AG09309 (cell line): ENCODE measurements at regions not wholly inside any gene's neighbourhood (a gene's known extent, or its start where the extent isn't known, plus 50 kb on each side); places are given as distances from the start of the nearest gene placed in this dataset.
"Not testable (repeated sequence)": the region's sequence is repeated elsewhere in the genome, so short reads cannot be mapped to it uniquely, and the experiment has no call there.

Experiments used
- DNase-seq: peaks from one replicate; pipeline ENCODE4 v3.0.0-alpha.2; 2010; ENCODE audit warnings: low read depth
- H3K4me3 ChIP-seq: 2 replicates; pipeline ENCODE4 v1.5.1; 2011; ENCODE audit warnings: mild to moderate bottlenecking, low read depth, low read length, moderate library complexity; ENCODE audit not compliant: control insufficient read depth
- TF ChIP-seq, protein P1 (sequence below): IDR thresholded peaks from 2 replicates; pipeline ENCODE4 v1.5.1; 2011; ENCODE audit warnings: mild to moderate bottlenecking, low read depth, low read length, inconsistent platforms; ENCODE audit not compliant: insufficient read depth, control insufficient read depth; ENCODE audit errors: missing control alignments

DNA sequence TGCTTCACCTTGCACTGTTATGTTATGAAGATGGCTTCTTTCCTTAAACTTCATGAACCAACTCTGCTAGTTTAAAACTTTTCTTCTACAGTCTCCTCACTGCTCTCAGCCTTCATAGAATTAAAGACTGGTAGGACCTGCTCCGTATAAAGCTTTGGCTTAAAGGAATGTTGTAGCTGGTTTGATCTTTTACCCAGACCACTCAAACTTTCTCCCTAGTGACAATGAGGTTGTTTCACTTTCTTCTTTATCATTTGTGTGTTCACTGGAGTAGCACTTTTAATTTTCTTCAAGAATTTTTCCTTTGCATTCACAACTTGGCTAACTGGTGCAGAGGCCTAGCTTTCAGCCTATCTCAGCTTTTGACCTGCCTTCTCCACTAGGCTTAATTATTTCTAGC lies 316.4 kb upstream of the RNF32 start:
- TF ChIP-seq, protein P1, sequence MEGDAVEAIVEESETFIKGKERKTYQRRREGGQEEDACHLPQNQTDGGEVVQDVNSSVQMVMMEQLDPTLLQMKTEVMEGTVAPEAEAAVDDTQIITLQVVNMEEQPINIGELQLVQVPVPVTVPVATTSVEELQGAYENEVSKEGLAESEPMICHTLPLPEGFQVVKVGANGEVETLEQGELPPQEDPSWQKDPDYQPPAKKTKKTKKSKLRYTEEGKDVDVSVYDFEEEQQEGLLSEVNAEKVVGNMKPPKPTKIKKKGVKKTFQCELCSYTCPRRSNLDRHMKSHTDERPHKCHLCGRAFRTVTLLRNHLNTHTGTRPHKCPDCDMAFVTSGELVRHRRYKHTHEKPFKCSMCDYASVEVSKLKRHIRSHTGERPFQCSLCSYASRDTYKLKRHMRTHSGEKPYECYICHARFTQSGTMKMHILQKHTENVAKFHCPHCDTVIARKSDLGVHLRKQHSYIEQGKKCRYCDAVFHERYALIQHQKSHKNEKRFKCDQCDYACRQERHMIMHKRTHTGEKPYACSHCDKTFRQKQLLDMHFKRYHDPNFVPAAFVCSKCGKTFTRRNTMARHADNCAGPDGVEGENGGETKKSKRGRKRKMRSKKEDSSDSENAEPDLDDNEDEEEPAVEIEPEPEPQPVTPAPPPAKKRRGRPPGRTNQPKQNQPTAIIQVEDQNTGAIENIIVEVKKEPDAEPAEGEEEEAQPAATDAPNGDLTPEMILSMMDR: no peak
- DNase-seq: no peak
- H3K4me3 ChIP-seq: no peak overlapping the region

DNA sequence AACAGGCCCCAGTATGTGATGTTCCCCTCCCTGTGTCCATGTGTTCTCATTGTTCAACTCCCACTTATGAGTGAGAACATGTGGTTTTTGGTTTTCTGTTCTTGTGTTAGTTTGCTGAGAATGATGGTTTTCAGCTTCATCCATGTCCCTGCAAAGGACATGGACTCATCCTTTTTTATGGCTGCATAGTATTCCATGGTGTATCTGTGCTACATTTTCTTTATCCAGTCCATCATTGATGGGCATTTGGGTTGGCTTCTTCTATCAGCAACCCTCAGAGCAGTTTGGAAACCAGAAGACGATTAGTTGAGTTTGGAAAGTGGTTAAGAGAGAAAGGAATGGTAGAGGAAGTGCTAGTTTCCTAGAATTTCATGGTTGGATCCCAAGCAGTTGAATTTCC lies 319.1 kb upstream of the RNF32 start:
- DNase-seq, H3K4me3 ChIP-seq: not testable (repeated sequence)

DNA sequence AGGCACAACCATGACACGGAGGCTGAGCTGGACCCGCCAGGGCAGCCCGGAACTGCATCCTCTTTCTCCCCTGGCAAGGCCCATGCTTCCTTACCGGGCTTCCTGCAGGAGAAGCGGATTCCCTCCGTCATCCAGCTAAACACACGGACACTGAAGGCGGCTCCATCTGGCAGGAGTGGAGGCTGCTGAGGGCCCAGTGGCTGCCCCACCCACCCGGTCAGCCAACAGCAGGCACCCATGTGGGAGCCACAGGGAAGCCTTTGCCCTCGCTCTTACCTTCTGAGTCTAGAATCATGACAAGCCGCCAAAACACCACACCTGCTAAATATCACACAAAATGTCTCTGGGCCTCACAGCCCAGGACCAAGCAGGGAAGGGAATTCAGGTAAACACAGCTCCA lies 321.6 kb upstream of the RNF32 start:
- TF ChIP-seq, protein P1: no peak
- no peak for DNase-seq
- H3K4me3 ChIP-seq: no peak overlapping the region

DNA sequence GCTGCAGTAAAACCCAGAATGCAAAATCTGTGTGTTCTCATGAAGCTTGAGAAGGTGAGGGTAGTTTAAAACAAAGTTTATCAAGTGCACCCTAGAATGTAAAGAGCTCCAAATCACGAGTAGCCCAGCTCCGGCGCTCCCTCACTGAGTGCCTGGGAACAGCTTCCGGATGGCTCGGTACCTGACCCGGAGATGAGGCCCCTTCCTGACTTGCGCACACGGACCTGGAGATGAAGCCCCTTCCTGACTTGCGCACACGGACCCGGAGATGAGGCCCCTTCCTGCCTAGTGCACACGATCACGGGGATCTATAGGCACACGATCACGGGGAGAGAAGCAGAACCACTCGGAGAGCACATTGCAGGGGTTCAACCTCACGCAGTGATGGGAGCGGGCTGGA lies 322.1 kb upstream of the RNF32 start:
- no peak overlapping the region for H3K4me3 ChIP-seq
- TF ChIP-seq, protein P1: no peak
- no peak for DNase-seq

DNA sequence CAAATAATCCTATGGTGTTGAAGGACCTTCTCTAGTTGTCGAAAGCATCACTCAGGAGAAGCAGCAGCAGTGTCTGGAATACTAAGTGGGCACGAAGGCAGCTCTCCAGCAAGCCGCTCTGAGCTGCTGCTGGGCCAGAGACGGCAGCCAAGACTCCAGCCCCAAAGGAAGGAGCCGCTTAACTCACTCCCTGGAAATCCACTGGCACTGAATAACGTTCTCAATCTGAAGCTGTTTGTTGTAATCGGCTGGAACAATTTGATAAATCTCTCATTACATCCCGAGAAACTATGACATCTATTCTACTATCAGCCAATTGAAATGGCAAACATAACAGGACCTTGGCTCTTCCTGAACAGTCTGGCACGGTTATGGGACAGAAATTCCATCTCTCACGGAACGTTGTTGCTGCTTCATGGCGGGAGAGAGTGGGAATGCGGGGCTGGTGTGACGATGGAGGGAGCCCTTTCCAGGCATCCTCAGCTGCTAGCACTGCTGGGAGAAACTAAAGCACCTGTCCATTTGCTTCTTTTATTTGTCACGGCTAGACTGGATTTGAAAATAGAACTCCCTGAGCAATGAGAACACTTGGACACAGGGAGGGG lies 331.5 kb upstream of the RNF32 start:
- no peak overlapping the region for H3K4me3 ChIP-seq
- DNase-seq: no peak
- TF ChIP-seq, protein P1: no peak

DNA sequence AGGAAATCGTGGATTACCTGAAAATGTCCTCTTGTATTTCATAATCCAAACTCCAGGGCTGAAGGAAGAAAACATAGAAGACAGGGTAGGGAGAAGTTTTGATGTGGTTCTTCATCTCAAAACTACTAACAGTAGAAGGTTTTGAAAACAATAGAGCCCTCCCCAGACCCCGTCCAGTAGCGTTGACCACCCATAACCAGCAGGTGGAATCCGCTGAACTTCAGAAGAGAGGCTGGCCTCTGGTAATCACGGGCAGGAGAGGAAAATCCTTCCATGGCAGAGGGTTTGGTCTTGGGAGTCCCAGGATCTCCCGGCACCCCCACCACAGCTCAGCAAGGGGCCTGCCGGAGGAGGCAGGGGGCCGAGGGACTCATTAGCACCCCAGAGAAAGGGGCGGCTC lies 333.4 kb upstream of the RNF32 start:
- no peak for DNase-seq
- no peak overlapping the region for H3K4me3 ChIP-seq
- TF ChIP-seq, protein P1: no peak

DNA sequence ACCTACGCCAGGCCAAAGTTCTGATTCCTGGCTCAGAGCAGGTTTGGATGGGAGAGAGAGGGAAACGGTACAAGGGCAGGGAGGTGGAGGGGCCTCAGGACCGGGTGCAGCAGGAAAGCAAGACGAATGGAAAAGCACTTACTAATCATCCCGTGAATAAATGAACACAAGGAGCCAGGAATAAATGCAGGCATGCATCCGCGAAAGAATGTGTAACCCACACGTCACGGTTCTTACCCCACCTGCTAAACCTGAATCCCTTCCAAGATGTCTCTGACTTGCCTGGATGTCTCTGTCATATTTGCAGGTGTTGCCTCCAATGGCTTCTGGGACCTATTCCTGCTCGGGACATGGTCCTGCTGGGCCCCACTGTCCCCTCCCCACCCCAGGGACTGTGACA lies 335.2 kb upstream of the RNF32 start:
- TF ChIP-seq, protein P1: no peak
- H3K4me3 ChIP-seq: no peak overlapping the region
- DNase-seq: no peak
